Tibial artery (tissue), 4 donors: ENCODE measurements at regions not wholly inside any gene's neighbourhood (a gene's known extent, or its start where the extent isn't known, plus 50 kb on each side); places are given as distances from the start of the nearest gene placed in this dataset.
A peak's percentile ranks its signal among the peaks of the same experiment; 100 is the strongest.

Source experiments
- DNase-seq, 2 donors: peaks; one replicate each; pipeline ENCODE4 v3.0.0-alpha.2; 2019
- H3K27ac ChIP-seq, 2 donors: fragments of 200-600 bp; sonication (generic) in 1 of 2; 1 replicate in 1 of 2; 2 replicates in 1 of 2; pipeline ENCODE4 v1.5.1; 2018 to 2019; ENCODE audit warnings: mild to moderate bottlenecking in 1 of 2
- H3K27me3 ChIP-seq, 2 donors: fragments of 200-600 bp; sonication (generic) in 1 of 2; one replicate each; pipeline versions ENCODE4 v1.5.1 to v1.6.0; 2016 to 2019
- H3K36me3 ChIP-seq, 3 donors: fragments of 200-600 bp; sonication (generic) in 2 of 3; one replicate each; pipeline ENCODE4 v1.5.1; 2016 to 2019; ENCODE audit warnings: mild to moderate bottlenecking in 2 of 3
- H3K4me1 ChIP-seq, 4 donors: fragments of 200-600 bp; sonication (generic) in 2 of 4; 1 replicate in 3 of 4; 2 replicates in 1 of 4; pipeline ENCODE4 v1.5.1; 2016 to 2019
- H3K4me3 ChIP-seq, 2 donors: fragments of 200-600 bp; sonication (generic) in 1 of 2; 1 replicate in 1 of 2; 2 replicates in 1 of 2; pipeline ENCODE4 v1.5.1; 2018 to 2019; ENCODE audit warnings: mild to moderate bottlenecking in 2 of 2
- H3K9me3 ChIP-seq, 3 donors: fragments of 200-600 bp; sonication (generic) in 1 of 3; one replicate each; pipeline ENCODE4 v1.5.1; 2016 to 2019
- CTCF ChIP-seq, 2 experiments: fragments of 200-600 bp in 1 of 2; fragments of 450-650 bp in 1 of 2; IDR thresholded peaks; one replicate each; pipeline ENCODE4 v1.5.1; 2017 to 2019; ENCODE audit warnings: antibody characterized with exemption in 2 of 2, mild to moderate bottlenecking in 1 of 2, moderate library complexity in 1 of 2
- intact Hi-C: fragments of 100-400 bp; cut with DNase I; formaldehyde crosslinking; loops from one replicate; pipeline ENCODE4 v1.15.0; 2023; ENCODE audit warnings: low total_unique reads

- intact Hi-C loops: no loop called here
- Histone ChIP-seq H3K27ac (no peak overlapping the region), H3K4me1 (no peaks in the 10 kb centered on the region), H3K27me3 (peaks cover 0 to 21% of the 10 kb centered on the region in 2 donors), H3K4me3 (no peak overlapping the region), H3K9me3 (no peaks in the 10 kb centered on the region), H3K36me3 (no peaks in the 10 kb centered on the region)
- peak in 1 of 2 donors; percentile 38 for DNase-seq
- TF ChIP-seq CTCF (IDR thresholded peaks at IDR 0.05): no peak
Observed at GRCh38 chr15:70562906-70563305, 200.5 kb downstream of the UACA start.

DNA sequence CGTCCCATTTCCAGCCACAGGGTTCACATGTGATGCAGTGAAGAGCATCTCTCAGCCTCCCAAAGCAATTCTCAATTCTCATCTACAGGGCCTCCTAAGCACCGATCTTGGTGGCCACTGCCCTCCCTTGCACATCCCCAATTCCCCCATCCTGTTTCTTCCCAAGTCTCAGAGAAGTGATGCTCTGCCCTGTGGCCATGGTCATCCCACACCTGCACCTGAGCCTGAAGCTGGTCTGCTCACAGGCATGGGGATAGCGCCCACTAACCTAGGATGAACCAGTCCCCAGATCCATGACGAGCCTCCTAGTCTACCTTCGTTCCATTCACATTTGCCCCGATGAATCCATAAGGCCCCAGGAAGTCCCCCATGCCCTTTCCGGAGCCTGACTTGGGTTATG, 201.5 kb downstream of the UACA start:
- intact Hi-C loops: no loop called here
- no peak overlapping the region for H3K4me3 ChIP-seq
- no peaks in the 10 kb centered on the region for H3K36me3 ChIP-seq
- DNase-seq: no peak
- peaks cover 0 to 21% of the 10 kb centered on the region in 2 donors for H3K27me3 ChIP-seq
- TF ChIP-seq CTCF (IDR thresholded peaks at IDR 0.05): no peak
- no peak overlapping the region for H3K27ac ChIP-seq
- H3K4me1 ChIP-seq: no peaks in the 10 kb centered on the region
- H3K9me3 ChIP-seq: no peaks in the 10 kb centered on the region

- H3K4me3 ChIP-seq: no peak overlapping the region
- no peaks in the 10 kb centered on the region for H3K36me3 ChIP-seq
- no peak overlapping the region for H3K27ac ChIP-seq
- TF ChIP-seq CTCF (IDR thresholded peaks at IDR 0.05): no peak
- H3K4me1 ChIP-seq: no peaks in the 10 kb centered on the region
- intact Hi-C loops: no loop called here
- peaks cover 0 to 21% of the 10 kb centered on the region in 2 donors for H3K27me3 ChIP-seq
- DNase-seq: peak in 1 of 2 donors; percentile 23
- H3K9me3 ChIP-seq: no peaks in the 10 kb centered on the region
Observed at GRCh38 chr15:70560617-70561328, 202.6 kb downstream of the UACA start.

DNA sequence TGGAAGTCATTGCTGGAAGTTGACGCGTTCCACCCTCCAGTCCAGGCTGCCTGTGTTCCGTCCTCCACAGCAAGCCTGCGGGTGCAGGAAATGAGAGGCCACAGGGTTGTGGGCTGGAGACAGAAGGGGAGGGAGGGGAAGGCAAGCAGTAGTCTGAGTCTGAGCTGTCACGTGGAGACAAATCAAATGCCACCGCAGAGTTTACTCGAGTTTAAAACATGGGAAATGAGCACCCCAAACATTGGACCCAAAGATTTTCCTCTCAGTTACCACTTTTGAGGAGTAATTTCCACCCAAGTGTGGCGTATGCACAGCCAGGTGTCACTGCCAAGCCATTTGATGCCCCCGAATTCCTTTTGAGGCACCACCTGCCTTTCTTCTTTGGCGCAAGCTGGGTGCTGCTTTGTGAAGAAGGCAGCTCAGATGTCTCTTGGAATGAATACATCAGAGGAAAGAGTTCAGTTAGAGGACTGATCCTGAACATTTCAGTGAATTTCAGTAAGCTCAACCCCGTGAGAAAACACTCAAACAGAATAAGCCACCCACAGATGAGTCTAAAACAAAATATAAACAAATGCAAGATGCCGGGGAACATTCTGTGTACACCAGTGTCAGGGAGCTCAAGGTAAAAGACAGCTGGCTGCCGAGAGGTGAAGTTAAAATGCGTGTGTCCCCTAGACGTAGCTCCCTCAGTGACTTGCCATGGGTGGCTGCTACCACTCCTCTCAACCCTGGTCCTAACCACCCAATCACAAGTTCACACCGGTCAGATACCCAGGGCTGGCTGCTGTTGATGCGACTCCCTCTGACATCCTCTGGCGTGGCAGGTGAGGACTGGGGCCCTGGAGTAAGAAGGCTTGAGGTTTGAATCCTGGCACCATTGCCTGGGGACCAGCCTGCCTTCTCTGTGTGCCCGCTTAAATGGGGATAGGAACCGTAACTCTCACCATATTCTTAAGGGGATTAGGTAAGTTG, 203.8 kb downstream of the UACA start:
- H3K4me1 ChIP-seq: no peaks in the 10 kb centered on the region
- H3K4me3 ChIP-seq: no peak overlapping the region
- peak; percentile 55 to 67 for DNase-seq
- H3K27me3 ChIP-seq: peaks cover 0 to 24% of the 10 kb centered on the region in 2 donors
- TF ChIP-seq CTCF (IDR thresholded peaks at IDR 0.05): no peak
- intact Hi-C loops: no loop called here
- H3K9me3 ChIP-seq: no peaks in the 10 kb centered on the region
- no peak overlapping the region for H3K27ac ChIP-seq
- no peaks in the 10 kb centered on the region for H3K36me3 ChIP-seq

DNA sequence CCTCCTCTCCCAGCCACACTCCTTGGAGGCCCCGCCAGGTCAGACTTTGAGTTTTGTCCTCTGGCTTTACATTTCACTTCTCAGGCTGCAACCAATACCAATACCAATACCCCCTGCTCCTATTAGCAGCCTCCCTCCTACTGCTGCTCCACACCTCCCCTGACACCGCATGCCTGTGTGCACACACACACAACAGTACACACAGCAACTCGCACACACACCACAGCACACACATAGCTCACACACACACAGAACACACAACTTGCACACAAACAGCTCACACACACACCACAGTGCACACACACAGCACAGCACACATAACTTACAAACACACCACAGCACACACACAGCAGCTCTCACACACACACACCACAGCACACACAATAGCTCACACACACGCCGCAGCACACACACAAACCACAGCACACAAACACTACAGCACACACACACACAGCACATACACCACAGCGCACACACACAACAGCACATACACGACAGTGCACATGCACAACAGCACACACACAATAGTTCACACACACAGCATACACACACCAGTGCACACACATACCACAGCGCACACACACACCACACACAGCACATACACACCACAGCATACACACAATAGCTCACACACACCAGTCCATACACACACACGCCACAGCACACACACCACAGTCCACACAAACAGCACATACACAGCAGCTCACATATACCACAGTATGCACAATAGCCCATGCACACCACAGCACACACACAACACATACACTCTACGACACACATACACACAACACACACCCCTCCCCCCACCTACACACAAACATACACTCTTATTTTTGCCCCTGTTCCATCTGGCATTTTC, 204.7 kb downstream of the UACA start:
- Histone ChIP-seq H3K9me3 (no peaks in the 10 kb centered on the region), H3K36me3 (no peaks in the 10 kb centered on the region), H3K4me3 (no peak overlapping the region), H3K4me1 (no peaks in the 10 kb centered on the region), H3K27ac (no peak overlapping the region), H3K27me3 (peaks cover 0 to 24% of the 10 kb centered on the region in 2 donors)
- TF ChIP-seq CTCF (IDR thresholded peaks at IDR 0.05): no peak
- intact Hi-C loops: no loop called here
- peak in 1 of 2 donors; percentile 29 for DNase-seq
